GM11168 (cell line): ENCODE measurements at regions not wholly inside any gene's neighbourhood (a gene's known extent, or its start where the extent isn't known, plus 50 kb on each side); places are given as distances from the start of the nearest gene placed in this dataset.

Source experiments
- in situ Hi-C: fragments of 300-500 bp; cut with MboI; formaldehyde crosslinking; loops from one replicate; pipeline ENCODE4 v1.12.0; 2022; ENCODE audit warnings: low sequenced_read_pairs; ENCODE audit not compliant: unreplicated experiment

- in situ Hi-C loops: no loop called here
These were observed 177.5 kb downstream of the FOXO1 start for GRCh38 chr13:40488869-40489391.

GRCh38 chr13:40490086-40490758 is 176.2 kb downstream of the FOXO1 start:
- in situ Hi-C loops: no loop called here

GRCh38 chr13:40492511-40492910 is 173.9 kb downstream of the FOXO1 start:
- in situ Hi-C loops: no loop called here

GRCh38 chr13:40494513-40494912 is 171.9 kb downstream of the FOXO1 start:
- in situ Hi-C loops: no loop called here

- in situ Hi-C loops: no loop called here
These were observed 171.4 kb downstream of the FOXO1 start for GRCh38 chr13:40494946-40495620.

GRCh38 chr13:40495621-40496001 is 170.8 kb downstream of the FOXO1 start:
- in situ Hi-C loops: no loop called here

- in situ Hi-C loops: no loop called here
These were observed 170.2 kb downstream of the FOXO1 start for GRCh38 chr13:40496035-40496810.

GRCh38 chr13:40498461-40498860 is 168.0 kb downstream of the FOXO1 start:
- in situ Hi-C loops: no loop called here

GRCh38 chr13:40502236-40502635 is 164.2 kb downstream of the FOXO1 start:
- in situ Hi-C loops: no loop called here

- in situ Hi-C loops: no loop called here
These were observed 163.4 kb downstream of the FOXO1 start for GRCh38 chr13:40503011-40503410.

- in situ Hi-C loops: no loop called here
These were observed 162.4 kb downstream of the FOXO1 start for GRCh38 chr13:40503966-40504591.

- in situ Hi-C loops: no loop called here
These were observed 161.8 kb downstream of the FOXO1 start for GRCh38 chr13:40504641-40505040.

GRCh38 chr13:40505196-40505595 is 161.2 kb downstream of the FOXO1 start:
- in situ Hi-C loops: no loop called here
